Panc1 (cell line): ENCODE measurements at regions not wholly inside any gene's neighbourhood (a gene's known extent, or its start where the extent isn't known, plus 50 kb on each side); places are given as distances from the start of the nearest gene placed in this dataset.

Experiments
- ATAC-seq: fragments of 200-7000 bp; cut with Tn5 transposase; 2 replicates; pipeline ENCODE4 v1.9.1; 2020; ENCODE audit warnings: mild to moderate bottlenecking, moderate library complexity
- BruUV-seq: library from RNA; stranded (reverse); fragments of 400-500 nt; replicated peaks from 2 replicates; lab custom pipeline; 2021; lab: Mats Ljungman, UMichigan
- CTCF ChIA-PET: fragments of 300-600 bp; sonication (Branson Sonifier 250); formaldehyde crosslinking; loops from one replicate; lab custom pipeline; 2022; ENCODE audit warnings: antibody characterized with exemption; lab: Charles Lee
- POLR2A ChIA-PET: fragments of 300-600 bp; sonication (Branson Sonifier 250); formaldehyde crosslinking; loops from one replicate; lab custom pipeline; 2022; ENCODE audit warnings: antibody characterized with exemption; lab: Charles Lee
- DNase-seq: peaks from one replicate; pipeline ENCODE4 v3.0.0-alpha.2; 2010; ENCODE audit warnings: low read depth, low spot score
- H3K27ac ChIP-seq: 2 replicates; pipeline ENCODE4 v1.5.1; 2011; ENCODE audit warnings: mild to moderate bottlenecking, low read length, inconsistent platforms
- H3K27me3 ChIP-seq: fragments of 200-500 bp; sonication (Bioruptor generic); 2 replicates; pipeline ENCODE4 v1.6.0; 2014; ENCODE audit warnings: low read length, inconsistent platforms; ENCODE audit not compliant: control insufficient read depth, insufficient read depth
- H3K36me3 ChIP-seq: fragments of 200-500 bp; sonication (Bioruptor generic); 2 replicates; pipeline ENCODE4 v1.5.1; 2014; ENCODE audit warnings: inconsistent platforms, mild to moderate bottlenecking, low read length, moderate library complexity; ENCODE audit not compliant: control insufficient read depth, insufficient read depth
- H3K4me1 ChIP-seq: 2 replicates; pipeline ENCODE4 v1.5.1; 2011; ENCODE audit warnings: inconsistent platforms, mild to moderate bottlenecking, low read length, moderate library complexity; ENCODE audit not compliant: control insufficient read depth, insufficient read depth
- H3K4me3 ChIP-seq, 2 experiments: 2 replicates each; pipeline ENCODE4 v1.5.1; 2011 to 2012; ENCODE audit warnings: low read depth in 2 of 2, low read length in 2 of 2, mild to moderate bottlenecking in 2 of 2, inconsistent platforms in 1 of 2, moderate library complexity in 1 of 2
- H3K9me3 ChIP-seq: fragments of 200-500 bp; sonication (Bioruptor generic); 2 replicates; pipeline ENCODE4 v1.5.1; 2014; ENCODE audit warnings: low read depth, mild to moderate bottlenecking, inconsistent platforms, low read length, moderate library complexity; ENCODE audit not compliant: control insufficient read depth, insufficient read depth
- CTCF ChIP-seq: fragments of 450-650 bp; IDR thresholded peaks from 2 replicates; pipeline ENCODE4 v1.5.1; 2017; ENCODE audit warnings: mild to moderate bottlenecking
- POLR2AphosphoS5 ChIP-seq: IDR thresholded peaks from 2 replicates; pipeline ENCODE4 v1.6.1; 2012; ENCODE audit warnings: mild to moderate bottlenecking, low read depth, low read length, moderate library complexity
- SIN3A ChIP-seq: IDR thresholded peaks from 2 replicates; pipeline ENCODE4 v1.6.1; 2012; ENCODE audit warnings: low read depth, mild to moderate bottlenecking, low read length, moderate library complexity, borderline replicate concordance; ENCODE audit not compliant: insufficient read depth
- TCF7L2 ChIP-seq: IDR thresholded peaks from 2 replicates; pipeline ENCODE4 v1.6.1; 2011; ENCODE audit warnings: mild to moderate bottlenecking, low read depth, low read length, inconsistent platforms
- in situ Hi-C: cut with HindIII; loops from 2 replicates; pipeline ENCODE4 v1.10.0; 2016; ENCODE audit warnings: low sequenced_read_pairs, low pct_unique_long_range_greater_than_20kb
- intact Hi-C: fragments of 100-400 bp; cut with micrococcal nuclease; formaldehyde crosslinking; loops from one replicate; pipeline ENCODE4 v1.10.0; 2022; ENCODE audit not compliant: unreplicated experiment
- TF ChIP-seq, protein P1 (sequence below), 2 experiments: IDR thresholded peaks; 2 replicates each; pipeline ENCODE4 v1.6.1; 2011 to 2012; ENCODE audit warnings: low read depth in 2 of 2, control low read depth in 1 of 2, low read length in 1 of 2, mild to moderate bottlenecking in 1 of 2, moderate library complexity in 1 of 2; ENCODE audit not compliant: insufficient read depth in 1 of 2

GRCh38 chr17:72414032-72414396 lies 293.2 kb downstream of the SOX9 start:
- H3K27ac ChIP-seq = 0 out of 2 replicates have a peak overlapping the region, but pooled peaks have one; percentile 25

GRCh38 chr17:72414967-72415853 lies 294.4 kb downstream of the SOX9 start:
- no TSS peak for BruUV-seq
- H3K9me3 ChIP-seq = peaks cover 21% of the 10 kb centered on the region; the same call in 1 of the 2 replicates
- peaks cover 6% of the 10 kb centered on the region for H3K36me3 ChIP-seq
- no peaks in the 10 kb centered on the region for H3K27me3 ChIP-seq
- intact Hi-C loops = no loop called here
- ATAC-seq = no peak
- no peak for DNase-seq
- H3K4me1 ChIP-seq = peaks cover 43% of the 10 kb centered on the region
- in situ Hi-C loops = loop anchor here (25.0 kb wide), 1 partner anchor 278 kb away; no protein-coding TSS in a partner anchor
- TF ChIP-seq POLR2AphosphoS5 (no peak), TCF7L2 (no peak), CTCF (no peak)
- H3K4me3 ChIP-seq = no peak overlapping the region
- ChIA-PET POLR2A (interaction anchor here (0.6 kb wide), 1 partner anchor 65 kb away, joined by 3 read pairs; no protein-coding TSS in a partner anchor), CTCF (no interaction called here)
- H3K27ac ChIP-seq = peak overlapping the region; percentile 45

More at GRCh38 chr17:72414032-72414396, 293.2 kb downstream of the SOX9 start:
- BruUV-seq = no TSS peak
- peaks cover 20% of the 10 kb centered on the region; the same call in 1 of the 2 replicates for H3K9me3 ChIP-seq
- DNase-seq (no peak), ATAC-seq (no peak)
- no peak for TF ChIP-seq CTCF
- no peak for TF ChIP-seq SIN3A
- no peak for TF ChIP-seq POLR2AphosphoS5
- TF ChIP-seq, protein P1, sequence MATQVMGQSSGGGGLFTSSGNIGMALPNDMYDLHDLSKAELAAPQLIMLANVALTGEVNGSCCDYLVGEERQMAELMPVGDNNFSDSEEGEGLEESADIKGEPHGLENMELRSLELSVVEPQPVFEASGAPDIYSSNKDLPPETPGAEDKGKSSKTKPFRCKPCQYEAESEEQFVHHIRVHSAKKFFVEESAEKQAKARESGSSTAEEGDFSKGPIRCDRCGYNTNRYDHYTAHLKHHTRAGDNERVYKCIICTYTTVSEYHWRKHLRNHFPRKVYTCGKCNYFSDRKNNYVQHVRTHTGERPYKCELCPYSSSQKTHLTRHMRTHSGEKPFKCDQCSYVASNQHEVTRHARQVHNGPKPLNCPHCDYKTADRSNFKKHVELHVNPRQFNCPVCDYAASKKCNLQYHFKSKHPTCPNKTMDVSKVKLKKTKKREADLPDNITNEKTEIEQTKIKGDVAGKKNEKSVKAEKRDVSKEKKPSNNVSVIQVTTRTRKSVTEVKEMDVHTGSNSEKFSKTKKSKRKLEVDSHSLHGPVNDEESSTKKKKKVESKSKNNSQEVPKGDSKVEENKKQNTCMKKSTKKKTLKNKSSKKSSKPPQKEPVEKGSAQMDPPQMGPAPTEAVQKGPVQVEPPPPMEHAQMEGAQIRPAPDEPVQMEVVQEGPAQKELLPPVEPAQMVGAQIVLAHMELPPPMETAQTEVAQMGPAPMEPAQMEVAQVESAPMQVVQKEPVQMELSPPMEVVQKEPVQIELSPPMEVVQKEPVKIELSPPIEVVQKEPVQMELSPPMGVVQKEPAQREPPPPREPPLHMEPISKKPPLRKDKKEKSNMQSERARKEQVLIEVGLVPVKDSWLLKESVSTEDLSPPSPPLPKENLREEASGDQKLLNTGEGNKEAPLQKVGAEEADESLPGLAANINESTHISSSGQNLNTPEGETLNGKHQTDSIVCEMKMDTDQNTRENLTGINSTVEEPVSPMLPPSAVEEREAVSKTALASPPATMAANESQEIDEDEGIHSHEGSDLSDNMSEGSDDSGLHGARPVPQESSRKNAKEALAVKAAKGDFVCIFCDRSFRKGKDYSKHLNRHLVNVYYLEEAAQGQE (IDR thresholded peaks at IDR 0.05; ENCODE audit: insufficient read depth in 1 of 2, low read depth in 2 of 2, low read length in 1 of 2) = no peak
- no peak for TF ChIP-seq TCF7L2
- intact Hi-C loops = no loop called here
- ChIA-PET POLR2A (interaction anchor here (0.6 kb wide), 1 partner anchor 97 kb away, joined by 5 read pairs; no protein-coding TSS in a partner anchor), CTCF (no interaction called here)
- in situ Hi-C loops = loop anchor here (25.0 kb wide), 1 partner anchor 277 kb away; no protein-coding TSS in a partner anchor
- H3K4me3 ChIP-seq = no peak overlapping the region
- H3K36me3 ChIP-seq = peaks cover 6% of the 10 kb centered on the region
- peaks cover 43% of the 10 kb centered on the region for H3K4me1 ChIP-seq
- H3K27me3 ChIP-seq = no peaks in the 10 kb centered on the region
